ENCODE measurements at regions not wholly inside any gene's neighbourhood (a gene's known extent, or its start where the extent isn't known, plus 50 kb on each side); places are given as distances from the start of the nearest gene placed in this dataset.
"Not testable (repeated sequence)": the region's sequence is repeated elsewhere in the genome, so short reads cannot be mapped to it uniquely, and the experiment has no call there.

DNA sequence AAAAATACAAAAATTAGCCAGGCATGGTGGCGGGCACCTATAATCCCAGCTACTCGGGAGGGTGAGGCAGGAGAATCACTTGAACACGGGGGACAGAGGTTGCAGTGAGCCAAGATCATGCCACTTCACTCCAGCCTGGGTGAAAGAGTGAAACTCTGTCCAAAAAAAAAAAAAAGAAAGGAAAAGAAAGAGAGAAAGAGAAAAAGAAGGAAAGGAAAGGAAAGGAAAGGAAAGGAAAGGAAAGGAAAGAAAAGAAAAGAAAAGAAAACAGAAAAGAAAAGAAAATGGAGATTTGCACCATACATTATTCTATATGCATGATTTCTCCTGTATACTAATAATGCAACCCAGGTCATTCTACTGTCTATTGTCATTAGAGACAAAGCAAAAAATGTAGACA, 421.5 kb downstream of the PCDH19 start:
- not testable (repeated sequence) for H2BK5ac ChIP-seq (ENCODE audit: insufficient read length, low read length); H3K23ac ChIP-seq (ENCODE audit: insufficient read length, low read depth, low read length); H3K4me1 ChIP-seq (ENCODE audit: insufficient read depth, low read length); H4K20me1 ChIP-seq (ENCODE audit: control insufficient read depth, insufficient read depth, insufficient read length); H3K18ac ChIP-seq (ENCODE audit: insufficient read length, low read depth, low read length); H4K8ac ChIP-seq (replicated peaks; ENCODE audit: insufficient read length, low read depth, low read length); H2AFZ ChIP-seq (ENCODE audit: low read length); H3K14ac ChIP-seq (ENCODE audit: insufficient read depth, low read length); H3K79me2 ChIP-seq (ENCODE audit: insufficient read depth, low read length); H2BK15ac ChIP-seq (ENCODE audit: low read depth, low read length); H3K4ac ChIP-seq (ENCODE audit: low read depth, low read length); H2BK12ac ChIP-seq (ENCODE audit: insufficient read length, low read depth, low read length); H3K79me1 ChIP-seq (ENCODE audit: insufficient read depth, low read depth, low read length, poor library complexity, severe bottlenecking); H2BK120ac ChIP-seq (ENCODE audit: low read depth, low read length, poor library complexity, severe bottlenecking); H3K56ac ChIP-seq (ENCODE audit: insufficient read length, low read depth, low read length); H3K9me3 ChIP-seq (ENCODE audit: control insufficient read depth, low read depth, low read length); H3K4me2 ChIP-seq (ENCODE audit: insufficient read depth, insufficient read length, low read length); H3K4me3 Mint-ChIP-seq; H3K36me3 Mint-ChIP-seq (ENCODE audit: insufficient read depth in 1 of 3, low read depth in 3 of 3); H3K4me1 Mint-ChIP-seq; H3K27me3 Mint-ChIP-seq (ENCODE audit: low read depth); H3K23me2 ChIP-seq (ENCODE audit: insufficient read length, low read depth, low read length, poor library complexity, severe bottlenecking); H4K91ac ChIP-seq (ENCODE audit: insufficient read length, low read depth, low read length); H3K27me3 ChIP-seq (ENCODE audit: insufficient read depth, low read length); H3K9ac ChIP-seq (ENCODE audit: extremely low read depth, insufficient read length, low read length); H3T11ph ChIP-seq (ENCODE audit: low read length); H3K27ac Mint-ChIP-seq; DNase-seq; H3K9me3 Mint-ChIP-seq; H2AK5ac ChIP-seq (ENCODE audit: insufficient read length, low read length); H3K27ac ChIP-seq (ENCODE audit: insufficient read length, low read depth, low read length); H4K5ac ChIP-seq (ENCODE audit: insufficient read length, low read depth, low read length); H2BK20ac ChIP-seq (ENCODE audit: low read depth, low read length, poor library complexity, severe bottlenecking)
- no CpG with 5 or more reads among the region's 3 CpGs for WGBS (ENCODE audit: extremely low coverage, insufficient read length, low lambda C conversion rate)

Data from H9 (cell line).